Heart left ventricle (tissue), 13 donors: ENCODE measurements at regions not wholly inside any gene's neighbourhood (a gene's known extent, or its start where the extent isn't known, plus 50 kb on each side); places are given as distances from the start of the nearest gene placed in this dataset.

Experiments
- POLR2A ChIP-seq, 2 donors: fragments of 450-650 bp; IDR thresholded peaks; one replicate each; pipeline ENCODE4 v1.6.1; 2017; ENCODE audit warnings: antibody characterized with exemption in 2 of 2, mild to moderate bottlenecking in 2 of 2, moderate library complexity in 2 of 2
- TF ChIP-seq, protein P1 (sequence below), 12 donors: fragments of 200-600 bp; sonication (generic) in 4 of 12; IDR thresholded peaks; one replicate each; pipeline versions ENCODE4 v1.5.0 to v1.8.0; 2018 to 2022; ENCODE audit warnings: antibody characterized with exemption in 12 of 12, mild to moderate bottlenecking in 5 of 12
- donor health status: ischemic (EF 13 %, LVEDD 7.1; RV severe dilation, severe dysfunction).
- donor health status: DM: no; HTN: yes; CAD: no.
- donor health status: DM: no; HTN: no; CAD: no.
- donor health status: ischemic (EF 25% LVEDD 6.9; RV normal size, moderate dysfunction).
- donor health status: ischemic (EF 25% LVEDD 5.7; RV mildly dilated, moderate dysfunction).
- donor health status: ischemic (EF 35%, LVEDD 5.7; RV mildly dilated, moderate dysfunction).
- donor health status: nonischemic (EF 11% LVEDD 7.7; RV severe dilation, severe dysfunction).
- donor health status: DM: yes; HTN: yes; CAD: no.
- donor health status: PGD.
- donor health status: ischemic (EF 29% LVEDD 5.4; RV normal size, mild dysfunction).
- donor health status: nonischemic (EF 23%, LVEDD 6.1; RV moderate dilation, normal function).

DNA sequence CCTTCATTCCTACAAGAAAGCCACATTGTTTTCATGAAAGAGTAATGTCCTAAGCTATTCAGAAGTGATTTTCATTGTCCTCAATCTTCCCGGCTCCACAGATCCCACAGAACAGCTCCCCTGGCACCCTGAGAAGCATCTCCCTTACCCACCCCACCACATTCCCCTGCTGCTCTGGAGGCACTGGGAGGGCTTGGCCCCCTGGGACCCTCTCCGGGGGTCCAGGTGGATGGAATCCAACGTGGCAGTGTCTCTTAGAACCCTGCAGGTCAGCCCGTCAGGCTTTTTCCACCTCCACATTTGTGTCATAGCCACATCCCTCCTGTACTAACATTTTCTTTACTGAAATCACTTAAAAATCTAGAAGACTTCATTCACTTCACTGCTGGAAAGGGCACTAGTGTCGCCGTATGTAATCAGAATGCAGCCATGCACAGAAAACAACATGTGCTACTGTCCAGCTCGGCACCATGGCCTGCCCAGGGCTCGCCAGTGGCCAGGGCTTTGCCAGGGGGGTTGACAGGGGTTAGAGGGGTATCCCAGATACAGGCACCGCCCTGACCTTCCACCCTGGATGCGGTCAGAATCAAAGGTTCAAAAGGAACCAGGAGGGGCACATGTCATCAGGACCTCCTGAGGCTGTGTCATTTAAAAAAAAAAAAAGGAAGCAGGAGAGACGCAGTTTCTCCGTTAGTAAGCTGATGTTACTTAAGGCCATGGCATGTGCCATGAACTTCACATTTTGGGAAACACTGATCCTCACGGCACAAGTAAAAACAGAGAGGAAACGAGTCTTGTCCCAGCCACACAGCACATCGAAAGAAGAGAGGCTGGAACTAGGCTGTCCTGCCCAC is 106.3 kb downstream of the LSM3 start:
- TF ChIP-seq, protein P1, sequence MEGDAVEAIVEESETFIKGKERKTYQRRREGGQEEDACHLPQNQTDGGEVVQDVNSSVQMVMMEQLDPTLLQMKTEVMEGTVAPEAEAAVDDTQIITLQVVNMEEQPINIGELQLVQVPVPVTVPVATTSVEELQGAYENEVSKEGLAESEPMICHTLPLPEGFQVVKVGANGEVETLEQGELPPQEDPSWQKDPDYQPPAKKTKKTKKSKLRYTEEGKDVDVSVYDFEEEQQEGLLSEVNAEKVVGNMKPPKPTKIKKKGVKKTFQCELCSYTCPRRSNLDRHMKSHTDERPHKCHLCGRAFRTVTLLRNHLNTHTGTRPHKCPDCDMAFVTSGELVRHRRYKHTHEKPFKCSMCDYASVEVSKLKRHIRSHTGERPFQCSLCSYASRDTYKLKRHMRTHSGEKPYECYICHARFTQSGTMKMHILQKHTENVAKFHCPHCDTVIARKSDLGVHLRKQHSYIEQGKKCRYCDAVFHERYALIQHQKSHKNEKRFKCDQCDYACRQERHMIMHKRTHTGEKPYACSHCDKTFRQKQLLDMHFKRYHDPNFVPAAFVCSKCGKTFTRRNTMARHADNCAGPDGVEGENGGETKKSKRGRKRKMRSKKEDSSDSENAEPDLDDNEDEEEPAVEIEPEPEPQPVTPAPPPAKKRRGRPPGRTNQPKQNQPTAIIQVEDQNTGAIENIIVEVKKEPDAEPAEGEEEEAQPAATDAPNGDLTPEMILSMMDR (IDR thresholded peaks at IDR 0.05), result no peak
- no peak for TF ChIP-seq POLR2A (IDR thresholded peaks at IDR 0.05)
